ENCODE measurements at regions not wholly inside any gene's neighbourhood (a gene's known extent, or its start where the extent isn't known, plus 50 kb on each side); places are given as distances from the start of the nearest gene placed in this dataset.

- TF ChIP-seq POLR2AphosphoS5 (IDR thresholded peaks at IDR 0.05; ENCODE audit: borderline replicate concordance, low read depth, low read length) (no peak), EZH2 (IDR thresholded peaks at IDR 0.05) (no peak)
Measured at GRCh38 chr2:150903055-150903454, 358.6 kb downstream of the RBM43 start.
